NCI-H460 (cell line): ENCODE measurements at regions not wholly inside any gene's neighbourhood (a gene's known extent, or its start where the extent isn't known, plus 50 kb on each side); places are given as distances from the start of the nearest gene placed in this dataset.
A peak's percentile ranks its signal among the peaks of the same experiment; 100 is the strongest.
"Not testable (repeated sequence)": the region's sequence is repeated elsewhere in the genome, so short reads cannot be mapped to it uniquely, and the experiment has no call there.

Experiments used
- DNase-seq: peaks from one replicate; pipeline ENCODE4 v3.0.0-alpha.2; 2016; ENCODE audit warnings: low read depth; ENCODE audit errors: extremely low read depth

DNA sequence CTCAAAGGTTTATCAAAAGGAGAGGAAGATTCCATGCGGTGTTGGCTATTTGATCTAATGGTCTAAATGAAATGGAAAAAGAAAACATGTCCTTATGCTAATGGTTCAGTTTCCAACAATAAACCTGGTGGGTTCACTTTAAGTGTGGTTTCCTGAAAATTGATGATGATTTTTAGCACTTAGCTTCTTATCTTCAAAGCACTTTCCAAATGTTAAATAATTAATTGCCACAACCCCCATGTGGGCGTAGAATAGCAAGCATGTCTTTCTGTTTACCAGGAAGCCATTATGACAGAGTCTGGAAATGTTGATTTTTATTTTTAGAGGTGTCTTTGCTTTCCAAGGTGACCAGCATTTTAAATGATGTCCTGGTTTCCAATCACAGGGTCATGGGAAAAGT, 134.8 kb upstream of the SLC4A4 start:
- no peak for DNase-seq

DNA sequence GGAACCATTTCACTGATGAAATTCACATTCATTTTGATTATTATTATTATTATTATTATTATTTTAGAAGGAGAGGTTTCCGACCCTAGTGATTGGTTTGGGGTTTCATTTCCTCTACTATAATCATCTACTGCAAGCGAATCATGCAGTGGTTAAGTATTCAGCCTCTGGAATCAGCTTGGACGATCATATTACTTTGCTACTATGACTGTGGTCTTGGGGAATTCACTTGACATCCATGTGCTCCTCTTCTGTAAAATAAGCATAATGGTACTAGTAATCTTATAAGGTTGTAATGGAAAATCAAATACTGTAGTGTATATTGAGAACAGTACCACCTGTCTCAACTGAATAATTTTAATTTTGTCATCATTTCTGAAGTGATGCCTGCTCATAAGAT, 132.1 kb upstream of the SLC4A4 start:
- no peak for DNase-seq

DNA sequence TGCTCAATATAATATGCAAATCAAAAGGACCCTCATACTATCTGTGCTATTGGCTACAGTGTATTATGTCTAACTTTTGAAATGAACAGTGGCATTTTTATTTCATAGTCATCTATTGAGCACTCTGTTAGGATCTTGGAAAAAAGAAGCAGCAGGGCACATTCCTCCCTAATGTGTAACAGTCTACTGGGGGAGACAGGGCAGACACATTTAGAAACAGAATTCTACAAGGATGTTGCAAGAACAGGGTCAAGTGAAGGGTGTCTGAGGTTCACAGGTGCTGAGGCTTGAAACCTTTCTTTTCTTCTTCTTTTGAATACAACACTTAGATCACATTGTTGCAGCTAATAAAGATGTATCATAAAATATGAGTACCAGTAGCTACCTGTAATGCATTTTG, 129.7 kb upstream of the SLC4A4 start:
- DNase-seq = no peak

DNA sequence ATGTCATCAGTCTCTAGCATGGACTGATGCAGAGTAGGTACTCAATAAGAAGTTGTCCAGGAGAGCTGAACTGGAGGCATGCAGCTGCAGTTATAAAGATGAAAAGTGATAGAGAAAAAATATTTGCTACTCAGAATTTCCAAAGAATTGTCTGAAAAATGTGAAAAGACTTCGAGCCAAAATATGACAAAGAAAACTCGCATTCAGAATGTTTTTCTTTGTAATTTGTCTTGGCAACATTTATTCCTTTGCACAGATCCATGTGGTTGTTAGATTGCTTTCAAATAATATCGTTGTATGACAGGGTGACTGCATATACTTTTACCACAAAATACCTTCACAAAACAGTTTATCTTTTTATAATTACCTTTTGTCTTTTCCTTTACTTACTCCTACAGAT, 128.0 kb upstream of the SLC4A4 start:
- no peak for DNase-seq

DNA sequence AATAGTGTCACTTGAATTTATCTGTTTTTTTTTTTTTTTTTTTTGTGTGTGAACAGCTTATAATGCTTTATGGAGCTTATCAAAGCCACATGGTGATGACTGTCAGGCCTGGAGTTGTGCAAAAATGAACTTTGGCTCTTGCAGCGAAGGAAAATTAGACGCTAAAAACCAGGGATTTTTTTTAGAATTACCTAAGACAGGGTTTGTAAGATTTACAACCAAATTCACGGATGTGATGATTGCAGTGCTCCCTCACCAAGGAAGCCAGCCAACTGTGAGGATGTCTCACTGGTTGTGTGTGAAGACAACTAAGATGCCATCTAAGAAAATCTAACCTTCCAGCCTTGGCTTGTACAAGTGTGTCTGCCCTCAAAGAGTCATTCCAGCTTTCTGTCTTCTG, 127.1 kb upstream of the SLC4A4 start:
- no peak for DNase-seq

DNA sequence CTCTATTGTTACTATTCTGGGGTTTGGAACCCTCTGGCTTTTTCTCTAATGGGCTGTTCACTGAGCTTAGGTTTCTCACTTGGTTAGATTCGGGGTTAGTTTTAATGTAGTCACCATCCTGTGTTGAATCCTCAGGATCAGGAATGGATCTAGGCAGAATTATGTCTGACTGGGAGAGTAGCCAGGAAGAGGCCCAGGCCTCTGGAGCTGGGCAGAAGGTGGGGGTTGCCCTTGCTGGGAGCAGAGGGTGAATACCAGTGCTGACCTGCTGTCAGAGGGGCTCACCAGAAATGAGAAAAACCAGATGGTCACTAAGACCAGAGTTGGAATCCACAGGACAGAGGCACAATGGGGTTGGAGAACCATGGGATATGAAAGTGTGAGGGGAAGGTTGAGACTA, 126.6 kb upstream of the SLC4A4 start:
- no peak for DNase-seq

DNA sequence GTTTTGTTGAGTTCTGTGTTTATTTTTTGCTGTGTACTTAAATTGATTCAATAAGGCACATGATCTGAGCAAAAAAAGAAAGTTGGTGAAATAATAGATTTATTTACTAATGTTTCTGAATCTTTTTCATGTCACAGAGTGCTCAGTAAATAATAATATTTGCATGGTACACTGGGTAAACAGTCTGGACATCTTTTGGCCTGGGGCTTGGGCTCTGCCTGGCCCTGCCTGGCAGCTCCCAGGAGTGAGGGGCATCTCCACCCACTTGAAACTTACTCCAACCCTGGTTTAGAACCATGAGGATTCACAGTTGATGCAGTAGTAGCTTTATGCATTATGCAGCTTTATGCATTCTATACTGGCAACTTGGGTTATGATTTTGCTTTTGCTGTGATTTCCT, 124.2 kb upstream of the SLC4A4 start:
- no peak for DNase-seq

DNA sequence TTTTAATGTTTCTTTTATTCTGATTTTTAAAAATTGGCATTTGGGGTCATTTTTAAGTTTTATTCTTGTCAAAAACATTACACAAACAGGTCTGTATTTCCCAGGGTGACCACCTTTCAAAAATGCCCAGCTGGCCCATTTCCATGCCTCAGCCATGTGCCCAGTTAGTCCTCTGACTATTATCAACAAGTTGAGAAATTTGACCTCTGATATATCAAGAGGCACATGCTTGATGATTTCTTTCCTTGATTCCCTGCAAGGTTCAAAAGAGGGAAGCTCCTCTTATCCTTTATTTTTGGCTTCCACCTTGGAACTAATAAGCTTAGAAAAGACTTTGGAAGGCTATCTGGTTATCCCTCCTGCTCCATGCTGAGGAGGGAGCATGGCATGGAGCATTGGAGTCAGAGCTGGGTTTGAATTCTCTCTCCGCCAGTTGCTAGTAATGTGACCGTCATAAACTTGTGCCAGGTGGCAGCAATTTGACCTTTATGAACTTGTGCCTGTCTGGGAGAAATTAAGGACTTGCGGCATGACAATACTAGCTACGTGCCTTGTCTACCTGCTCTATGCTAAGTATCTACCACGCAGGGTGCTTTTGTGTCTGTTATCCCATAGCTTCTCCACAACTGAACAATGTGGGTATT, 122.4 kb upstream of the SLC4A4 start:
- no peak for DNase-seq

DNA sequence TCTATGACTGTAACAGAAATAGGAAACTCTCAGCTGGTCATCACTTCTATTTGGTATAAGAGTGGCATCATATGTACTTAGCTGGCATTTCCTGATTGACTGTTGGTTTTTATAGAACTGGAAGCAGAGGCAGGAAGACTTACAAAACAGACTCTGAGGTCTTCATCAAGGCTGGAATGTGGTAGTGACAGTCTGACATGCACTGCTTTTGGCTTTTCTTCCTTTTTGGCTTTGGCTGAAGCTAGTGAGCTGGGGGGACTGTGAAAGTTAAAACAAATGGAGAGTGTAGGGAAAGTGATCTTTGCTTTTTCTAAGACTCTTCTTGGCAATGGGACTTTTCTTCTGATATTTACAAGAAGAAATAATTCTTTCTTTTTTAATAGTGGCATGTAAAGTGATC, 121.1 kb upstream of the SLC4A4 start:
- no peak for DNase-seq

DNA sequence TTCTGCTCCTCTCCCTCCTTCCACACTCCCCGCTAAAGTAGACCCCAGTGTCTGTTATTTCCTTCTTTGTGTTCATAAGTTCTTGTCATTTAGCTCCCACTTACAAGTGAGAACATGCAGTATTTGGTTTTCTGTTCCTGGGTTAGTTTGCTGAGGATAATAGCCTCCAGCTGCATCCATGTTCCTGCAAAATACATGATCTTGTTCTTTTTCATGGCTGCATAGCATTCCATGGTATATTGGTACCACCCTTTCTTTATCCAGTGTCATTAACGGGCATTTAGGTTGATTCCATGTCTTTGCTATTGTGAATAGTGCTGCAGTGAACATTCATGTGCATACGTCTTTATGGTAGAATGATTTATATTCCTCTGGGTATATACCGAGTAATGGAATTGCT, 118.0 kb upstream of the SLC4A4 start:
- DNase-seq = not testable (repeated sequence)

DNA sequence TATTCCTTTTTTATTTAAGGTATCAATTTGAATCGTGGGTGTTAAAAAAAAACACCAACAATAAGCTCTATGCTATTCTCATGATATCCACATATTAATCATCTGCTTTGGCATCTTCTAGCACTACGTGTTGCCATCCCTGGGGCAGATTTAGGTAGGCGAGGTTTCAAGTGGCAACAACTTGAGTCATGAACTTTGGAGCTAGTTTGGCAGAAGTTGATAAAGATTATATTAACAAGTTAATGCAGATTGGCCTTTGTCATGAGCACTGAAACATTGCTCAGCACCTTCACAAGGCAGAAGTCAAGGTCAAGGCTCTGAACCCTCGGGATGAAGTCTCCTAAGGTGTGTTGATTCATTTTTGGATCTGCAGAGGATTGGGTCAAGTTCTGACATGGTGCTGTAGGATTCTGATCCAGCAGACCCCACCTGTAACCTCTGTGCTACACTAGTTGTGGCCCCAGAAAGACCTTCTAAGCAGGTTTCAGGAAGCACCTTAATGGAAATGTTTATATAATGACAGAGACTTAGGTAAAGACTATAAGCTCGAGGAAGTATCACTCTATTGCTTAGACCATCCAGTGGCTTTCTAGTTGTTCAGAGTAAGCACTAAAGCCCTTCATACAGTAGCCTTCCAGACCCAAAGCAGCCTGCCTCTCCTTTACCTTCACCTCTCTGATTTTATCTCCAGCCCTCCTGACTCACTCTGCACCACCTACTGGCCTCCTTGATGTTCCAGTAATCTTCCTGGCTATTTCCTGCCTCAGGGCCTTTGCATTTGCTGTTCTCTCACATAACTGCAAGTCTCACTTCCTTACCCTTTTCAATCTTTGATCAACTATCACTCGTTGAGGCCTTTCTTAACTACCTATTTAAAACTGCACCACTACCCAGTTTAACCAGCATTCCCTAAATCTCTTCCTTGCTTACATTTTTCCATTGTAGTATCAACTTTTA, 117.0 kb upstream of the SLC4A4 start:
- no peak for DNase-seq

DNA sequence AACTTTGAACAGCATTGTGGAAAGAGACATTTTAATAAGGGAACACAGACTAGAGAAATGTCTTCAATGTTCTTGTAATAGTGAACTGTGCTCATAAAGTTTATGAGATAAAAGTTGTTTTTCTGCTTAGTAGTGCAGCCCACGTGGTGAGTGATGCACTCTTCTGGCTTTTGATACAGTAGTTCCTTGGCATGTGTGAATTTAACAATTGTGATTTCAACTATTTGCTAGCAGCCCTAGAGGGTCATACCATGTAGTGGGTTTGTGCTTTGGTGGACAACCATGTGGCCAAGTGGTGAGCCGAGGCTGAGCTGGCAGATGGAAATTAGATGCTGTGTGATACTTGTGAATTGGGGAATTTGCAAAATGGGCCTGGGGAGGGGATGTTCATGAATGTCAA, 116.2 kb upstream of the SLC4A4 start:
- DNase-seq = no peak

DNA sequence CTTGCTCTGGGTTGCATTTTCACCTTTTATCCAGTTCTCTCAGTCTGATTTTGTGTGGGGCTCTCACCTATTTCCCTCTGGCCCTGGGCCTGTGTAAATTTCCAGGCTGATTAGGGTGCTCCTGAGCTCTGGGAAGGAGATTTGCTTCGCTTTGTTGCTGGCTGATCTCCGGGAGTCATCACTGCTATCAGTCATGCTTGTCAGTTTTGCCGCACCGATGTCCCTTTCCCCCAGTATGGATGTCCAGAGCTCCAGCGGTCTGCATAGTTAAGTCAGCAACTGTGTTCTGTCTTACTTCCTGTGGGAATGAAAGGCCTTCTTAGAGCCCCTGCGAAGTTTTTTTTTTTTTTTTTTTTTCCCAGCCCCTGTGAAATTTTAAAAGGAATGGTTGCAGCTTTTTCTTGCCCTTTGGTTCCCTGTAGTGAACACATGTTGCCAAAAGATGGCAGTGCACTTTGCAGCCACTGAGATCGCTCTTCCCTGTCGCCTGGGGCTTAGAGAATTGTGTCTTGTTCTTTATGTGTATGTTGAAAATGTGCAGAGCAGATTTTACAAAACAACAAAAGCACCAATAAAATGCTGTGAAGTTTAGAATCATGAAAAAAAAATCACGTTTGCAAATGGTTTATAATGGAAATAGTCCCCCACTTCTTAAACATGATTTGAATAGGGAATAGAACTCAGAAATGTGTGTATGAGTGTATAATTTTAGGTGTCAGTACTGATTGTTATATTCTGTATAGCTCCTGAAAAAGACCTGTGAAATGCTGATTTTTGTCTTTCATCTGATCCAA, 109.1 kb upstream of the SLC4A4 start:
- DNase-seq = peak; percentile 1

DNA sequence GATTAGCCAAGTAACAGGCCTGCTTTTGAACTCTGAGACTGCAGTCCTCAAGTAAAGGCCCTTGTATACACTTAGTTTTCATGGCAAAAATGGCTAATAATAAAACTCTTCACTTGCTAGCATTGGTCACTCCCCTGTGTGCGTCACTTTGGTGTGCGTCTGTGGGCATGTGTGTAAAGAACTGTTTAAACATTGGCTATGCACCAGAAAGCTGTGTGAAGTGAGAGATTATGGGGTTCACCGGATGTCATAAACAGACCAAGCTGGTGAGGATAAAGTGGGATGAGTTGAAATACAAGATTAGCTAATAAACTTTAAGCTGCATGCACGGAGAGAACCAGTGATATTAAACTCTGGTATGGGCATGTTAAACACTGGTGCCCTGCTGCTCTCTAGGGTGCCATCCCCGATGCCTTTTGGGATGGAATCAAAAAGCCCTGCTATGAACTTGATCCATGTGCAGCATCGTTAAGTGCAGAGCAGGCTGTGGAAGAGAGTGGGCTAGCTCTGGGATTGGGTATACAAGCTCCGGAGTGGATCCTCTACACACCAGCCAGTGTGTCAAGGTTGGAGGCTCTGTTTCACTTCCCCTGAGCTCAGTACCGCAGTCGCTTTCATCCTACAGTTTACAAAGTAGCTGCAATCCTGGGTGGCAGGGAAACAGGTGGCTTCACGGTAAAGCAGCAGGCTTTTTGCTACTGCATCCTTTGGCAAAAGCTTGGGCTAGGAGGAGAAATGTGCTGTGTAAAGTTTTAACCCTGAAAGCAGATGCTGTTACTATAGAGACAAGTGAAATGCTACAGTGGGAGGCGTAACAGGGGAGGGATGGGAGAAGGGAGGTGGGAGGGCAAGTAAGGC, 108.3 kb upstream of the SLC4A4 start:
- no peak for DNase-seq

DNA sequence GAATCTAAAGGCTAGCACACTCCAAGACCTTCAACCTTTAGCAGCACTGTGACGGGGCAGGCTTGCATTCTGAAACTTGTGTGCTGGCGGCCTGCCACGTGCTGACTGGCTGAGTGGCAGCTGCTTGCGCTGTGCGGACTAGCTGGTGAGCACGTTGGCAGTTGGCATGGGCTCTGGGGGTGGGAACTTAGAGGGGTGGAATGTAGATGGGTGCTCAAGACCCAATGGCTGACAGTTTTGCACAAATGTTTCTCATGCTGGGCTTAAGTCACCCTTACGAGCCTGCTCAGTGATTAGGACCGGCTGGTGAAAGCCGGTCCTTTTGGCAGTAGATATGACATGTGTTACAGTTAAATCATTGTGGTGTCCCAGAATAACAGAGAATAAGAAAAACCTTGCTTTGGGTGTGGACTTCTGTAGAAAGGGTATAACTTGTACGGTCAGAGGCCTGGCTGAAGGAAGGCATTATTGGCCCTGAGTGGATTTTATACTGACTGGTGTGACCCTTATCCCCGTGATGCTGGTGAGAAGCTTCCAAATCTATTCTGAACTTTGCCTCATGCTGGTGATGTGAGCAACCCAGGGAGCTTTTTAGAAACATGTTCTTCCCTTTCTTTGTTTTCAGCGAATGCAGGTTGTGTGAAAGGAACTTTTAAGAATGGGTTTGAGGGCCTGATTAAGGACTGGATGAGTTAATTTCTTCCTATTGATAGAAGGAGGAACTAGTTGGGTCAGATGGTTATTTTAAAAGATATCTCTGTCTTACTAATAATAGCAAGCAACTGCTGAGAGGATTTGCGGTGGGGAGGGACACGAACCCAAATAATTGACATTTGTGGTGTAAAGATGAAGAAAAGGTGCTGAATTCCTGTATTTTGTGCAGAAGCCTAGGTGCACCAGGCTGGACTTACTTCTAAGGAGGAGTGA, 107.4 kb upstream of the SLC4A4 start:
- DNase-seq = no peak

DNA sequence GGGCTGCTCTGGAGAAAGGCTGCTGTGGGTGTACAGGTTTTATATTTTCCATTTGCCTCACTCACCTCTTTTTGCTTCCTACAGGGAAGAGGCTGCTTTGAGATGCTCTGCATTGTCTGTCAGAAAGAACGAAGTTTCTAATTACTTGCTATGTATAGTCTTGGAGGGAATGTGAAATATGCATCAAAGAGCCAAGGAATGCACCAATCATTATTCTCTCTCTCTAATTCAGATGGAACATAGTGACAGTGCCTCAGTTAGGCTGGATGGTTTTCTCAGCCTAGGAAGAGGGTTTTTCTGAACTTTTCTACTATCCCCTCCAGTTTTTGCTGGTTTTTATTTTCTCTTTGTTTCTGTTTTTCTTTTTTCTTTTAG, 106.8 kb upstream of the SLC4A4 start:
- DNase-seq = no peak

DNA sequence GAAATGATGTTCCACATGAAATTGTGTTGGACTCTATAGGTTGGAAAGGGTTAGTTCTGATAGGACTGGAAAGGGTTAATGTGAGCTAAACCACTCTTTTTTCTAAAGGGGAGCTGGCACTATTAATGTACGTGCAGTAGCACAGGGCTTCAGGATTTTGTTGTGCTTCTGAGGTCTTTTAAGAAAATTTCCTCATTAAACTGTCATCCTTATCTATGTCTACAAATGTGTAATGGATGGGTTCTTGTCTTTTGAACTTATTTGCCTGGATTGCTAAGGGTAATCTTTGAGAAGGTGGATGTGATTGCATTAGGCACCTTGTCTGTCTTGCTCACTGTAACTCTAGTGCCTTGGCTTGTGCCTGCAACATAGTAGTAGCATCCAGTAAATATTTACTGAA, 106.0 kb upstream of the SLC4A4 start:
- DNase-seq = no peak

DNA sequence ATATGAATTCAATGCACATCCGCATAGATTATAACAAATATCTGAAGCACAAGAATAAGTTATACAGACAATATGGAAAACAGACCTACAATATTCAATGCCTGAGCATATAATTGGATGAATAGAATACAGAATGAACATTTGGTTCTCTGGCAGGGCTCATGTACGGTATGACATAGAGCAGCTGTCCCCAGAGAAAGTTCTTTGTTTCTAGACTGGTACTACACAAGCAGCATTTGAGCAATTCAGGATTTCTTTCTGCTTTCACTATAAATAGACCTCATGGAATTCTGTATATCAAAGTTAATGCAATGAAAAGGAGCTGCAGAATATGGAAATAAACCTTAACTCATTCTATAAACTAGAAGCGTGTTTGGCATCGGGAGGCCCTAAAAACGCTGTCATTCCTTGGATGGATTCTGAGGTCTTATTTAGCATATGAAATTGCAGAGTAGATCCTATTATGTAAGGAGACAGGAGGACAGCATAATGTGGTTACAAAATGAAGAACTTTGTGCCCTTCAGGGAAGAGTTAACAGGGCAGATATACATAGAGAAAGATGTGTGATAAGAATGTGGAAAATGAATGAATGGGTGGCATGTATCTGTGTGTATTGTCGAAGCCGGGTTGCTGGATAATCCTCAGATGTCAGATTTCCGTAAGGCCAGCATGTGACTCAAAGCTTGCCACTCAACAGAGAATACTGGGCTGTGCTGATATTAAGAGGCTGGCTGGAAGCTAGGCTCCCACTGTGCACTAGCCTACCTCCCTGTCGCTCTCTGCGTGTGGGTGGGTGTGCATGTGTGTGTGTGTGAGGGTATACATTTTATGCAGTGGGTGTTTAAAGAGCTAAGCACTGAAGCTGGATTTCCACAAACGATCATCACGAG, 103.3 kb upstream of the SLC4A4 start:
- DNase-seq = no peak
